ENCODE measurements at regions not wholly inside any gene's neighbourhood (a gene's known extent, or its start where the extent isn't known, plus 50 kb on each side); places are given as distances from the start of the nearest gene placed in this dataset.
A peak's percentile ranks its signal among the peaks of the same experiment; 100 is the strongest.

- DNase-seq: peak; percentile 52
Observed at GRCh38 chr18:24530630-24531111, 70.2 kb downstream of the HRH4 start.

- no peak for DNase-seq
Observed at GRCh38 chr18:24534271-24534670, 73.8 kb downstream of the HRH4 start.

- DNase-seq: no peak
Observed at GRCh38 chr18:24534737-24535136, 74.3 kb downstream of the HRH4 start.

GRCh38 chr18:24535527-24536295 is 75.3 kb downstream of the HRH4 start:
- DNase-seq: no peak

GRCh38 chr18:24536326-24536725 is 75.9 kb downstream of the HRH4 start:
- no peak for DNase-seq

- no peak for DNase-seq
Observed at GRCh38 chr18:24536834-24537233, 76.4 kb downstream of the HRH4 start.

GRCh38 chr18:24538414-24539264 is 78.2 kb downstream of the HRH4 start:
- no peak for DNase-seq

GRCh38 chr18:24539866-24540617 is 79.6 kb downstream of the HRH4 start:
- no peak for DNase-seq

- no peak for DNase-seq
Observed at GRCh38 chr18:24540896-24541295, 80.5 kb downstream of the HRH4 start.

GRCh38 chr18:24543086-24543794 is 82.8 kb downstream of the HRH4 start:
- no peak for DNase-seq

- peak; percentile 58 for DNase-seq
Observed at GRCh38 chr18:24543795-24544498, 83.5 kb downstream of the HRH4 start.

GRCh38 chr18:24544949-24545348 is 84.5 kb downstream of the HRH4 start:
- DNase-seq: no peak

- no peak for DNase-seq
Observed at GRCh38 chr18:24545651-24546050, 85.2 kb downstream of the HRH4 start.

GRCh38 chr18:24546307-24546706 is 85.9 kb downstream of the HRH4 start:
- DNase-seq: no peak

GRCh38 chr18:24548583-24548982 is 88.1 kb downstream of the HRH4 start:
- no peak for DNase-seq

- no peak for DNase-seq
Observed at GRCh38 chr18:24552218-24552617, 91.8 kb downstream of the HRH4 start.

GRCh38 chr18:24553571-24554285 is 93.3 kb downstream of the HRH4 start:
- DNase-seq: peak; percentile 19

GRCh38 chr18:24558403-24558802 is 98.0 kb downstream of the HRH4 start:
- no peak for DNase-seq

- DNase-seq: no peak
Observed at GRCh38 chr18:24559526-24559925, 99.1 kb downstream of the HRH4 start.

GRCh38 chr18:24560511-24560981 is 100.1 kb downstream of the HRH4 start:
- DNase-seq: no peak
